H9 (cell line): ENCODE measurements at regions not wholly inside any gene's neighbourhood (a gene's known extent, or its start where the extent isn't known, plus 50 kb on each side); places are given as distances from the start of the nearest gene placed in this dataset.

ENCODE experiments used
- DNase-seq: peaks from one replicate; pipeline ENCODE4 v3.0.0-alpha.2; 2017
- H2AFZ ChIP-seq: one replicate; pipeline ENCODE4 v1.6.1; 2013; ENCODE audit warnings: mild to moderate bottlenecking, low read length, control low read depth, moderate library complexity
- H2AK5ac ChIP-seq: 2 replicates; pipeline ENCODE4 v1.6.1; 2013; ENCODE audit warnings: low read length, control low read depth, mixed read lengths; ENCODE audit not compliant: insufficient read length
- H2BK120ac ChIP-seq: one replicate; pipeline ENCODE4 v1.6.1; 2013; ENCODE audit warnings: low read depth, mild to moderate bottlenecking, low read length, control low read depth, inconsistent platforms; ENCODE audit not compliant: poor library complexity, severe bottlenecking
- H2BK12ac ChIP-seq: 2 replicates; pipeline ENCODE4 v1.6.1; 2013; ENCODE audit warnings: low read length, control low read depth, mixed read lengths, low read depth; ENCODE audit not compliant: insufficient read length
- H2BK15ac ChIP-seq: 2 replicates; pipeline ENCODE4 v1.6.1; 2013; ENCODE audit warnings: low read depth, low read length, control low read depth
- H2BK20ac ChIP-seq: one replicate; pipeline ENCODE4 v1.6.1; 2013; ENCODE audit warnings: low read depth, mild to moderate bottlenecking, low read length, control low read depth, inconsistent platforms; ENCODE audit not compliant: poor library complexity, severe bottlenecking
- H2BK5ac ChIP-seq: 2 replicates; pipeline ENCODE4 v1.6.1; 2013; ENCODE audit warnings: low read length, control low read depth, mixed read lengths; ENCODE audit not compliant: insufficient read length
- H3K14ac ChIP-seq: 2 replicates; pipeline ENCODE4 v1.6.1; 2013; ENCODE audit warnings: low read length, control low read depth; ENCODE audit not compliant: insufficient read depth
- H3K18ac ChIP-seq: 2 replicates; pipeline ENCODE4 v1.6.1; 2013; ENCODE audit warnings: low read depth, mild to moderate bottlenecking, mixed read lengths, low read length, control low read depth; ENCODE audit not compliant: insufficient read length
- H3K23ac ChIP-seq: 2 replicates; pipeline ENCODE4 v1.6.1; 2013; ENCODE audit warnings: low read length, control low read depth, mixed read lengths, low read depth; ENCODE audit not compliant: insufficient read length
- H3K23me2 ChIP-seq: 2 replicates; pipeline ENCODE4 v1.6.1; 2013; ENCODE audit warnings: low read depth, mild to moderate bottlenecking, mixed read lengths, low read length, control low read depth; ENCODE audit not compliant: insufficient read length, poor library complexity, severe bottlenecking
- H3K27ac ChIP-seq: 2 replicates; pipeline ENCODE4 v1.5.1; 2013; ENCODE audit warnings: low read length, control low read depth, mixed read lengths, low read depth; ENCODE audit not compliant: insufficient read length
- H3K27me3 ChIP-seq: 2 replicates; pipeline ENCODE4 v1.6.1; 2013; ENCODE audit warnings: low read length, control low read depth, inconsistent platforms; ENCODE audit not compliant: insufficient read depth
- H3K4ac ChIP-seq: 2 replicates; pipeline ENCODE4 v1.6.1; 2013; ENCODE audit warnings: low read depth, mild to moderate bottlenecking, control low read depth, inconsistent platforms, low read length, moderate library complexity
- H3K4me1 ChIP-seq: 2 replicates; pipeline ENCODE4 v1.6.1; 2013; ENCODE audit warnings: low read length, control low read depth, inconsistent platforms; ENCODE audit not compliant: insufficient read depth
- H3K4me2 ChIP-seq: 2 replicates; pipeline ENCODE4 v1.6.1; 2013; ENCODE audit warnings: low read length, control low read depth, mixed read lengths; ENCODE audit not compliant: insufficient read length, insufficient read depth
- H3K56ac ChIP-seq: 2 replicates; pipeline ENCODE4 v1.6.1; 2013; ENCODE audit warnings: low read depth, mild to moderate bottlenecking, mixed read lengths, low read length, control low read depth; ENCODE audit not compliant: insufficient read length
- H3K79me1 ChIP-seq: 2 replicates; pipeline ENCODE4 v1.6.1; 2013; ENCODE audit warnings: low read depth, mild to moderate bottlenecking, moderate library complexity, low read length, control low read depth, inconsistent platforms; ENCODE audit not compliant: insufficient read depth, poor library complexity, severe bottlenecking
- H3K79me2 ChIP-seq: 2 replicates; pipeline ENCODE4 v1.6.1; 2013; ENCODE audit warnings: low read length, control low read depth, inconsistent platforms; ENCODE audit not compliant: insufficient read depth
- H3K9ac ChIP-seq: 2 replicates; pipeline ENCODE4 v1.6.1; 2013; ENCODE audit warnings: low read length, control low read depth, mixed read lengths; ENCODE audit not compliant: insufficient read length; ENCODE audit errors: extremely low read depth
- H3K9me3 ChIP-seq: one replicate; pipeline ENCODE4 v1.6.1; 2013; ENCODE audit warnings: low read depth, low read length, inconsistent platforms; ENCODE audit not compliant: control insufficient read depth
- H3T11ph ChIP-seq: one replicate; pipeline ENCODE4 v1.6.1; 2013; ENCODE audit warnings: mild to moderate bottlenecking, low read length, control low read depth, inconsistent platforms
- H4K20me1 ChIP-seq: one replicate; pipeline ENCODE4 v1.6.1; 2013; ENCODE audit not compliant: control insufficient read depth, insufficient read length, insufficient read depth
- H4K5ac ChIP-seq: 2 replicates; pipeline ENCODE4 v1.6.1; 2013; ENCODE audit warnings: low read depth, mild to moderate bottlenecking, mixed read lengths, low read length, control low read depth; ENCODE audit not compliant: insufficient read length
- H4K8ac ChIP-seq: replicated peaks from 2 replicates; pipeline ENCODE4 v1.6.1; 2013; ENCODE audit warnings: low read length, control low read depth, mixed read lengths, low read depth; ENCODE audit not compliant: insufficient read length
- H4K91ac ChIP-seq: 2 replicates; pipeline ENCODE4 v1.6.1; 2013; ENCODE audit warnings: low read depth, mild to moderate bottlenecking, moderate library complexity, mixed read lengths, low read length, control low read depth; ENCODE audit not compliant: insufficient read length
- H3K27ac Mint-ChIP-seq, 3 experiments: 2 replicates in 2 of 3; 3 replicates in 1 of 3; pipeline ENCODE4 v1.8.0; 2020 to 2021; ENCODE audit warnings: mixed read lengths in 3 of 3, mild to moderate bottlenecking in 1 of 3, moderate library complexity in 1 of 3
- H3K27me3 Mint-ChIP-seq: 2 replicates; pipeline ENCODE4 v1.8.0; 2021; ENCODE audit warnings: low read depth, mild to moderate bottlenecking, moderate library complexity, mixed read lengths
- H3K36me3 Mint-ChIP-seq, 3 experiments: 2 replicates in 2 of 3; 3 replicates in 1 of 3; pipeline ENCODE4 v1.8.0; 2020 to 2021; ENCODE audit warnings: low read depth in 3 of 3, mixed read lengths in 3 of 3; ENCODE audit not compliant: insufficient read depth in 1 of 3
- H3K4me1 Mint-ChIP-seq, 2 experiments: 2 replicates each; pipeline ENCODE4 v1.8.0; 2020; ENCODE audit warnings: mixed read lengths in 2 of 2
- H3K4me3 Mint-ChIP-seq, 2 experiments: 2 replicates in 1 of 2; 3 replicates in 1 of 2; pipeline ENCODE4 v1.8.0; 2020 to 2021; ENCODE audit warnings: mild to moderate bottlenecking in 2 of 2, mixed read lengths in 2 of 2, moderate library complexity in 1 of 2
- H3K9me3 Mint-ChIP-seq, 2 experiments: 2 replicates in 1 of 2; 3 replicates in 1 of 2; pipeline ENCODE4 v1.8.0; 2020; ENCODE audit warnings: mild to moderate bottlenecking in 2 of 2, mixed read lengths in 2 of 2, moderate library complexity in 1 of 2
- WGBS: extraction: QIAGEN DNeasy Blood & Tissue Kit; methylation state at CpG from one replicate; pipeline ENCODE4 v1.1.7; 2013; ENCODE audit warnings: missing lambda C conversion rate, low lambda C conversion rate, mixed read lengths; ENCODE audit not compliant: insufficient read length; ENCODE audit errors: extremely low coverage; 5-methylcytosine and 5-hydroxymethylcytosine counted together
- TF ChIP-seq, protein P1 (sequence below): fragments of 200-600 bp; sonication (generic); conservative IDR thresholded peaks from 3 replicates; pipeline ENCODE4 v1.8.0; 2021; ENCODE audit warnings: antibody characterized with exemption, mild to moderate bottlenecking

DNA sequence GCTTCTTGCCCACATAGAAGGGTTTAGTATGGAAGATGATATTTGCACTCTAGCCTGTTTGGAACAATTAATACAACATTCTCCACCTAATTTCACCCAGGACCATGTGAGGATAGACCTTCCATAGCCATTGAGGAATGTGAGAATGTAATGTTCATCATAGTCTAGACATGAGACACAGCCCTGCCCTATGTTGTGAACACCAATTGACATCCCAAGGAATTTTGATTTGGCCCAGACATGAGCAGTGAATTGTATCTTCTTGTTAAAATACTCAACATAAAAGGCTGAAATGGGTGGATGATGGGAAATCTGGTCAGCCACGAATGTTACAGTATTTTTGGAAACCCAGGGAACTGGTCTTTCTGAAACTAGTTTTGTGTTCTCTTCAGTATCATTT, 892.3 kb upstream of the CHORDC1 start:
- Histone ChIP-seq H3K27ac (no peak overlapping the region), H3K9ac (no peak overlapping the region), H3T11ph (no peak overlapping the region), H3K14ac (no peak overlapping the region), H3K9me3 (no peaks in the 10 kb centered on the region), H3K4me1 (no peaks in the 10 kb centered on the region), H3K23ac (no peak overlapping the region), H2AK5ac (no peak overlapping the region), H2AFZ (no peak overlapping the region), H3K79me1 (no peaks in the 10 kb centered on the region), H4K91ac (no peak overlapping the region), H3K23me2 (no peaks in the 10 kb centered on the region), H3K27me3 (no peaks in the 10 kb centered on the region), H2BK5ac (no peak overlapping the region), H2BK120ac (no peak overlapping the region), H3K79me2 (no peaks in the 10 kb centered on the region), H3K4me2 (no peak overlapping the region), H2BK20ac (no peak overlapping the region), H4K20me1 (no peaks in the 10 kb centered on the region), H3K18ac (no peak overlapping the region), H3K4ac (no peak overlapping the region), H2BK12ac (no peak overlapping the region), H2BK15ac (no peak overlapping the region), H4K5ac (no peak overlapping the region), H3K56ac (no peak overlapping the region), H4K8ac (no peak overlapping the region)
- TF ChIP-seq, protein P1, sequence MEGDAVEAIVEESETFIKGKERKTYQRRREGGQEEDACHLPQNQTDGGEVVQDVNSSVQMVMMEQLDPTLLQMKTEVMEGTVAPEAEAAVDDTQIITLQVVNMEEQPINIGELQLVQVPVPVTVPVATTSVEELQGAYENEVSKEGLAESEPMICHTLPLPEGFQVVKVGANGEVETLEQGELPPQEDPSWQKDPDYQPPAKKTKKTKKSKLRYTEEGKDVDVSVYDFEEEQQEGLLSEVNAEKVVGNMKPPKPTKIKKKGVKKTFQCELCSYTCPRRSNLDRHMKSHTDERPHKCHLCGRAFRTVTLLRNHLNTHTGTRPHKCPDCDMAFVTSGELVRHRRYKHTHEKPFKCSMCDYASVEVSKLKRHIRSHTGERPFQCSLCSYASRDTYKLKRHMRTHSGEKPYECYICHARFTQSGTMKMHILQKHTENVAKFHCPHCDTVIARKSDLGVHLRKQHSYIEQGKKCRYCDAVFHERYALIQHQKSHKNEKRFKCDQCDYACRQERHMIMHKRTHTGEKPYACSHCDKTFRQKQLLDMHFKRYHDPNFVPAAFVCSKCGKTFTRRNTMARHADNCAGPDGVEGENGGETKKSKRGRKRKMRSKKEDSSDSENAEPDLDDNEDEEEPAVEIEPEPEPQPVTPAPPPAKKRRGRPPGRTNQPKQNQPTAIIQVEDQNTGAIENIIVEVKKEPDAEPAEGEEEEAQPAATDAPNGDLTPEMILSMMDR: no peak
- no peak for DNase-seq
- H3K4me1 Mint-ChIP-seq: no peaks in the 10 kb centered on the region
- no peaks in the 10 kb centered on the region for H3K9me3 Mint-ChIP-seq
- no peaks in the 10 kb centered on the region for H3K36me3 Mint-ChIP-seq
- no peaks in the 10 kb centered on the region; the same call in 1 of the 2 replicates for H3K27me3 Mint-ChIP-seq
- no peak overlapping the region for H3K27ac Mint-ChIP-seq
- no peak overlapping the region for H3K4me3 Mint-ChIP-seq
- WGBS: no CpG with 5 or more reads among the region's 1 CpG
